Retinal pigment epithelial cell (primary cell): ENCODE measurements at regions not wholly inside any gene's neighbourhood (a gene's known extent, or its start where the extent isn't known, plus 50 kb on each side); places are given as distances from the start of the nearest gene placed in this dataset.
"Not testable (repeated sequence)": the region's sequence is repeated elsewhere in the genome, so short reads cannot be mapped to it uniquely, and the experiment has no call there.

ENCODE experiments used
- DNase-seq: peaks from one replicate; pipeline ENCODE4 v3.0.0-alpha.2; 2010; ENCODE audit warnings: low read depth
- H3K4me3 ChIP-seq: 2 replicates; pipeline ENCODE4 v1.5.1; 2011; ENCODE audit warnings: mild to moderate bottlenecking, low read length, control low read depth, moderate library complexity
- TF ChIP-seq, protein P1 (sequence below): conservative IDR thresholded peaks from 2 replicates; pipeline ENCODE4 v1.5.1; 2011; ENCODE audit warnings: low read depth, low read length, control low read depth, inconsistent platforms

DNA sequence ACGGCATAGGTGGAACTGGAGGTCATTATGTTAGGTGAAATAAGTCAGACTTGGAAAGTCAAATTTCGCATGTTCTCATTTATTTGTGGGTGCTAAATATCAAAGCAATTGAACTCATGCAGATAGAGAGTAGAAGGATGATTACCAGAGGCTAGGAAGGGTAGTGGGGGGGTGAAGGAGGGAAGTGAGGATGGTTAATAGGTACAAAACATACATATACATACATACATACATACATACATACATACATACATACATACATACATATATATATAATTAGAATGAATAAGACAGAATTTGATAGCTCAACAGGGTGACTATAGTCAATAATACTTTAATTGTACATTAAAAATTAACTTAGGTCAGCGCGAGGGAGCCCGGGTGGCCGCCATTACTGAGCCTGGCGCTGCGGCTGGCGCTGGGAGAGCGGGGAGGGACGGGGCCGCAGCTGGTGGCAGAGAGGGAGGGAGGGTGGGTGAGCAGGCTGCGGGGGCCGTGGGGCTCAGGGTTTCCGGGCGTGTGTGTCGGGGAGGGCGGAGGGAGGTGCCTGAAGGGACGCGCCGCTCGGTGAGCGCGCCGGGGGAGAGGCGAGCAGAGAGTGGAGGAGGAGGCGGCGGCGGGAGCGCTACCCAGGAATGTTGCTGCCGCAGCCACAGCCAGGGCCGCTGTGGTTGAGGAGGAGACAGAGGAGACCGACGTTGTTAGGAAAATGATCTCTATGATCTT is 85.8 kb upstream of the EGFR start:
- H3K4me3 ChIP-seq: peak overlapping the region; percentile 57
- peak; percentile 24 for DNase-seq
- TF ChIP-seq, protein P1, sequence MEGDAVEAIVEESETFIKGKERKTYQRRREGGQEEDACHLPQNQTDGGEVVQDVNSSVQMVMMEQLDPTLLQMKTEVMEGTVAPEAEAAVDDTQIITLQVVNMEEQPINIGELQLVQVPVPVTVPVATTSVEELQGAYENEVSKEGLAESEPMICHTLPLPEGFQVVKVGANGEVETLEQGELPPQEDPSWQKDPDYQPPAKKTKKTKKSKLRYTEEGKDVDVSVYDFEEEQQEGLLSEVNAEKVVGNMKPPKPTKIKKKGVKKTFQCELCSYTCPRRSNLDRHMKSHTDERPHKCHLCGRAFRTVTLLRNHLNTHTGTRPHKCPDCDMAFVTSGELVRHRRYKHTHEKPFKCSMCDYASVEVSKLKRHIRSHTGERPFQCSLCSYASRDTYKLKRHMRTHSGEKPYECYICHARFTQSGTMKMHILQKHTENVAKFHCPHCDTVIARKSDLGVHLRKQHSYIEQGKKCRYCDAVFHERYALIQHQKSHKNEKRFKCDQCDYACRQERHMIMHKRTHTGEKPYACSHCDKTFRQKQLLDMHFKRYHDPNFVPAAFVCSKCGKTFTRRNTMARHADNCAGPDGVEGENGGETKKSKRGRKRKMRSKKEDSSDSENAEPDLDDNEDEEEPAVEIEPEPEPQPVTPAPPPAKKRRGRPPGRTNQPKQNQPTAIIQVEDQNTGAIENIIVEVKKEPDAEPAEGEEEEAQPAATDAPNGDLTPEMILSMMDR: no peak

DNA sequence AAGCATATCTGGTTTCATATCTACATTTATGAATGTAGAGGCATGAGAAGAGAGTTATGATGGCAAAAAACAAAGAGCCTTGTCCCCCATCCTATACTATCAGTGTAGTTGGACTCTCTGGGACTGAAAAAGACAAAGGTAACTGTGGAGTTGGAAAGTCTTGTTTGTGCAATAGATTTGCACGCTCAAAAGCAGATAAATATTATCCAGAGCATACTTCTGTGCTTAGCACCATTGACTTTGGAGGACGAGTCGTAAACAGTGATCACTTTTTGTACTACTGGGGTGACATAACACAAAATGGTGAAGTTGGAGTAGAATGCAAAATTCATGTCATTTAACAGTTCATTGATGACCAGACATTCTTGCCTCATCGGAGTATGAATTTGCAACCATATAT is 85.2 kb upstream of the EGFR start:
- TF ChIP-seq, protein P1: no peak
- peak overlapping the region; percentile 57 for H3K4me3 ChIP-seq
- DNase-seq: no peak

DNA sequence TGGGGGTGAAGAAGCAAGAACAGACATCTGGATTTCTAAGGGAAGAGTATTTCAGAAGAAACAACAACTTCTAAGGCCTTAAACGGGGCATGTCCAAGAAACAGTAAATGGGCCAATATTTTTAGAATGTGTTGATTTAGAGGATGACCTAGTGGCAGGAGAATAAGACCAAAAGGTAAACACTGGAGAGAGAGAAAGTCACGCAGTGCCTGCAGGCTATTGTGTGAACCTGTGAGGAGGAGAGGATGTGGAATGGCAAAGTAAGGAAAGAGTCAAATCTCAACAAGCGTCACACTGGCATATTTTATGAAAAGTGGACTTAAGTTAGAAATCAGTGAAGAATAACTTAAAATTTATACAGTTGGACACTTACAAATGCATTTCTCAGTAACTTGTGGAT is 78.1 kb upstream of the EGFR start:
- no peak overlapping the region for H3K4me3 ChIP-seq

DNA sequence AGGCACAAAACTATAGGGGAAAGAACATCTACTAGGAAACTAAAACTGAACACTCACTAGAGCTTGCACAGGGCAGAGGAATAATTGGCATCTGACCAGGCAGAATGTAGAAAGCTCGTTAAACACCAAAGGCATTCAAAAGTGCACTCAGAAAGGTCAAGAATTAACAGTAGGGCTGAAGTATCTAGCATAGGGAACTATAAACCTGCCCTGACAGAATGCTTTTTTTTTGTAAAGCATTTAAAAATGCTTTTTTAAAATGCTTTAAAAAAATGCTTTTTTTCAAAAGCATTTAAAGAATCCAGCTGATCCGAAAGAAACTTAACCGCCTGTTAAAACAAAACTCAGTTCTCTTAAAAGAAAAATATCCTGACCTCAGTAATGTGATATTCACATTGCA is 74.6 kb upstream of the EGFR start:
- no peak overlapping the region for H3K4me3 ChIP-seq
- TF ChIP-seq, protein P1: no peak
- peak; percentile 71 for DNase-seq

More for the DNA sequence above, 78.1 kb upstream of the EGFR start:
- DNase-seq: no peak
- TF ChIP-seq, protein P1: no peak

DNA sequence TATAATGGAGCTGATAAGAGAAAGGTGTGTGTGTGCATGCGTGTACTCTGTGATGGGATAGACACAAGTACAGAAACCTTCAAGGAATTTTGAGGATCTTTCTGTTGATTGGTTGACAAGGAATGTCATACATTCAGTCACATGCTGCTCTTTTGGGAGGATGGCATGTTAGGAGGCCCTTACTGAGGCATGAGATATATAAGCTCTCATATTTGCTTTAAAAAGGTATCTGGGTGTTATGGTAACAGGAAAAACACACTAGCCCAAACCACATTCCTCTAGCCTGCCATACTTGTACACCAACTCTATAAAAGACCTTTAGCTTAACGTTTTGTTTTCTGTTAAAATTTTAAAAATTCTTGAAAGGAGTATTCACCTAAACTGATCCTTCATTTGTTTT is 72.5 kb upstream of the EGFR start:
- no peak for DNase-seq
- H3K4me3 ChIP-seq: no peak overlapping the region
- TF ChIP-seq, protein P1: no peak

DNA sequence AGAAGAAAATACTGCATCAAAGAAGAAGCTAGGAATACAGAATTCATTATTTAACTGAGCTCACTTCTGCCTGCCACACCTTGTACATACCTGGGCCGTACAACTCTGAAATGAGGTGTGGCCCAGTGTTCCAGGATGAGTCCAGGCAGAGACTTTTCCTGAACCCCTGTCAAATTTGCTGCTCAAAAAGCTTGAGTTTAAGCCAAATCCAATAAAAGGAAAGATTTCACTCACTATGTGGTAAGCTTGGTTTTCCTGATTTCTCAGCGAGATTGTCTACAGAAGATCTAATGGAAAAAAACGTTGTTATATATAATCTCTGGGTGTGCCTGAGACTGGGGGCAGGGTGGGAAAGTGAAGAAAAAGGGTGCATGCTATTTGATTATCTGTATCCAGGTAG is 72.1 kb upstream of the EGFR start:
- TF ChIP-seq, protein P1: no peak
- no peak overlapping the region for H3K4me3 ChIP-seq
- DNase-seq: no peak

DNA sequence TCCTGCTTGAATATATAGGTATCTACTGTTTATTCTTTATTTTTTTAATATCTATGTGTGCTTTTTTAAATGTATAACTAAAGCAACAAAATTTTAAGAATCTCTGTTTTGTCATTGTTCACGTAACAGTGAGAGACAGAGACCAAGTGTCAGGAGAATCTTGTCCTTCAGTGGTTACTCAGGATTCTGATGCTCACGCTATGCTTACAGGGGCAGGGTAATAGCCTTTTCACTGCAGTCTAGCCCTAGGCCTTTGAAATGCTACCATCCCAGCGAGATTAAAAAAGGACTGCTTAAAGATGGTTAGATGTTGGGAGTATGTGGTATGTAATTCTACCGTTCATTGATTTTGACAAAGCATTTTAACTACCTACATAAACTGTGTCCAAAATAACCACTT is 71.6 kb upstream of the EGFR start:
- TF ChIP-seq, protein P1: no peak
- no peak for DNase-seq
- no peak overlapping the region for H3K4me3 ChIP-seq

DNA sequence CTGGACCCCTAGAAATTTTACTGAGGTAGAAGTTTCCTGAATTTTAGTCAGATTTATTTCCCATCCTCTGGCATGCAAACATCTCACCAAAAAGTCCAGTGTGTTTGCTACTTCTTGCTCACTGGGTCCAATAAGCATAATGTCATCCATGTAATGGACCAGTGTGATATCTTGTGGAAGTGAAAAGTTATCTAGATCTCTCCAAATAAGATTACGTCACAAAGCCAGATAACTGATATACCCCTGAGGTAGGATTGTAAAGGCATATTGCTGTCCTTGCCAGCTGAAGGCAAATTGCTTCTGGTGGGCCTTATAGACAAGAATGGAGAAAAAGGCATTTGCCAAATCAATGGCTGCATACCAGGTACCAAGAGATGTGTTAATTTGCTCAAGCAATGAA is 69.3 kb upstream of the EGFR start:
- not testable (repeated sequence) for DNase-seq, H3K4me3 ChIP-seq
